ENCODE measurements at regions not wholly inside any gene's neighbourhood (a gene's known extent, or its start where the extent isn't known, plus 50 kb on each side); places are given as distances from the start of the nearest gene placed in this dataset.
"Not testable (repeated sequence)": the region's sequence is repeated elsewhere in the genome, so short reads cannot be mapped to it uniquely, and the experiment has no call there.

- not testable (repeated sequence) for TF ChIP-seq EZH2 (IDR thresholded peaks at IDR 0.05); CTCF (IDR thresholded peaks at IDR 0.05 in 2 of 3, conservative IDR thresholded peaks at IDR 0.05 in 1 of 3; ENCODE audit: borderline replicate concordance in 1 of 3, insufficient read depth in 1 of 3, low read depth in 2 of 3, low read length in 2 of 3); ELF1 (IDR thresholded peaks at IDR 0.05; ENCODE audit: borderline replicate concordance, low read depth); POLR2A (IDR thresholded peaks at IDR 0.05; ENCODE audit: borderline replicate concordance, extremely low read depth, insufficient read depth, insufficient read length); MAX (IDR thresholded peaks at IDR 0.05); SIN3A (IDR thresholded peaks at IDR 0.05; ENCODE audit: low read depth); ZFX (IDR thresholded peaks at IDR 0.05); FOSL1 (IDR thresholded peaks at IDR 0.05; ENCODE audit: low read depth); REST (IDR thresholded peaks at IDR 0.05; ENCODE audit: low read depth); CEBPB (IDR thresholded peaks at IDR 0.05; ENCODE audit: low read depth); ZNF274 (IDR thresholded peaks at IDR 0.05; ENCODE audit: low read depth, low read length); SP1 (IDR thresholded peaks at IDR 0.05; ENCODE audit: low read depth); EZH2phosphoT487 (IDR thresholded peaks at IDR 0.05; ENCODE audit: borderline replicate concordance); RAD21 (IDR thresholded peaks at IDR 0.05; ENCODE audit: low read depth)
Measured at GRCh38 chr4:73332012-73332411, 72.1 kb upstream of the ALB start.

Data from HCT116 (cell line).